ENCODE measurements at regions not wholly inside any gene's neighbourhood (a gene's known extent, or its start where the extent isn't known, plus 50 kb on each side); places are given as distances from the start of the nearest gene placed in this dataset.

- H3K27ac ChIP-seq, result no peak overlapping the region
Measured at GRCh38 chr15:70241561-70242320, 144.0 kb upstream of the TLE3 start.

GRCh38 chr15:70240820-70241430 lies 143.2 kb upstream of the TLE3 start:
- no peaks in the 10 kb centered on the region for H3K9me3 ChIP-seq (ENCODE audit: severe bottlenecking)
- TF ChIP-seq CTCF (IDR thresholded peaks at IDR 0.05; ENCODE audit: low read depth, low read length), result no peak
- H3K27me3 ChIP-seq (ENCODE audit: insufficient read depth, low read depth, severe bottlenecking), result no peaks in the 10 kb centered on the region
- no peak overlapping the region for H3K4me3 ChIP-seq (ENCODE audit: low read depth, low read length)
- H3K27ac ChIP-seq, result no peak overlapping the region
- DNase-seq, result no peak
- no peaks in the 10 kb centered on the region for H3K36me3 ChIP-seq

More at GRCh38 chr15:70241561-70242320, 144.0 kb upstream of the TLE3 start:
- Histone ChIP-seq H3K27me3 (ENCODE audit: insufficient read depth, low read depth, severe bottlenecking) (no peaks in the 10 kb centered on the region), H3K36me3 (no peaks in the 10 kb centered on the region), H3K4me3 (ENCODE audit: low read depth, low read length) (no peak overlapping the region), H3K9me3 (ENCODE audit: severe bottlenecking) (no peaks in the 10 kb centered on the region)
- no peak for DNase-seq
- no peak for TF ChIP-seq CTCF (IDR thresholded peaks at IDR 0.05; ENCODE audit: low read depth, low read length)

GRCh38 chr15:70240082-70240481 lies 142.4 kb upstream of the TLE3 start:
- DNase-seq, result no peak
- no peaks in the 10 kb centered on the region for H3K9me3 ChIP-seq (ENCODE audit: severe bottlenecking)

GRCh38 chr15:70238917-70239316 lies 141.2 kb upstream of the TLE3 start:
- no peaks in the 10 kb centered on the region for H3K27me3 ChIP-seq (ENCODE audit: insufficient read depth, low read depth, severe bottlenecking)
- H3K27ac ChIP-seq, result no peak overlapping the region
- no peak overlapping the region for H3K4me3 ChIP-seq (ENCODE audit: low read depth, low read length)
- TF ChIP-seq CTCF (IDR thresholded peaks at IDR 0.05; ENCODE audit: low read depth, low read length), result no peak
- DNase-seq, result no peak
- no peaks in the 10 kb centered on the region for H3K9me3 ChIP-seq (ENCODE audit: severe bottlenecking)
- no peaks in the 10 kb centered on the region for H3K36me3 ChIP-seq

More at GRCh38 chr15:70240082-70240481, 142.4 kb upstream of the TLE3 start:
- Histone ChIP-seq H3K27me3 (ENCODE audit: insufficient read depth, low read depth, severe bottlenecking) (no peaks in the 10 kb centered on the region), H3K36me3 (no peaks in the 10 kb centered on the region), H3K4me3 (ENCODE audit: low read depth, low read length) (no peak overlapping the region), H3K27ac (no peak overlapping the region)
- TF ChIP-seq CTCF (IDR thresholded peaks at IDR 0.05; ENCODE audit: low read depth, low read length), result no peak

GRCh38 chr15:70237626-70238025 lies 139.9 kb upstream of the TLE3 start:
- no peak for TF ChIP-seq CTCF (IDR thresholded peaks at IDR 0.05; ENCODE audit: low read depth, low read length)

More at GRCh38 chr15:70237626-70238025, 139.9 kb upstream of the TLE3 start:
- H3K27ac ChIP-seq, result no peak overlapping the region
- H3K36me3 ChIP-seq, result no peaks in the 10 kb centered on the region
- DNase-seq, result no peak
- H3K9me3 ChIP-seq (ENCODE audit: severe bottlenecking), result no peaks in the 10 kb centered on the region
- no peak overlapping the region for H3K4me3 ChIP-seq (ENCODE audit: low read depth, low read length)
- H3K27me3 ChIP-seq (ENCODE audit: insufficient read depth, low read depth, severe bottlenecking), result no peaks in the 10 kb centered on the region

Measured in WERI-Rb-1 (cell line).